ENCODE measurements at regions not wholly inside any gene's neighbourhood (a gene's known extent, or its start where the extent isn't known, plus 50 kb on each side); places are given as distances from the start of the nearest gene placed in this dataset.

- CTCF ChIA-PET (ENCODE audit: low intra/inter-chr PET ratio, low total read pairs): no interaction called here
- in situ Hi-C loops (cut with HindIII; ENCODE audit: extremely low pct_ligation_motif_present, low pct_unique_long_range_greater_than_20kb) (no loop called here), intact Hi-C loops (cut with micrococcal nuclease; ENCODE audit: unreplicated experiment) (no loop called here)
- Histone ChIP-seq H3K4me2 (ENCODE audit: low read depth, low read length) (no peak overlapping the region), H3K9ac (ENCODE audit: insufficient read depth, low read depth, low read length) (no peak overlapping the region), H3K4me1 (ENCODE audit: insufficient read depth, low read length) (no peaks in the 10 kb centered on the region), H3K27ac (ENCODE audit: extremely low read length, insufficient read depth, low read length) (no peak overlapping the region), H3K36me3 (replicated peaks in 1 of 2; ENCODE audit: control insufficient read depth in 1 of 2, insufficient read depth in 2 of 2, low read length in 2 of 2) (no peaks in the 10 kb centered on the region), H3K27me3 (ENCODE audit: control insufficient read depth in 1 of 2, insufficient read depth in 2 of 2, low read length in 2 of 2) (peaks cover 0 to 23% of the 10 kb centered on the region in 2 experiments; a peak in 3 of 5 replicates), H3K79me2 (ENCODE audit: insufficient read depth, low read length) (no peaks in the 10 kb centered on the region), H2AFZ (ENCODE audit: low read length) (no peak overlapping the region), H3K9me3 (ENCODE audit: low read length) (no peaks in the 10 kb centered on the region), H4K20me1 (ENCODE audit: insufficient read depth, low read length) (no peaks in the 10 kb centered on the region), H3K4me3 (replicated peaks in 1 of 3; ENCODE audit: insufficient read depth in 1 of 3, low read depth in 2 of 3, low read length in 3 of 3) (no peak overlapping the region)
- no TSS peak for BruUV-seq (replicated peaks)
- DNase-seq (ENCODE audit: low spot score): no peak
- TF ChIP-seq ZMAT3 (CRISPR knock-in tag; conservative IDR thresholded peaks at IDR 0.05): no peak
- TF ChIP-seq CREBL2 (CRISPR knock-in tag; IDR thresholded peaks at IDR 0.05; ENCODE audit: borderline replicate concordance): no peak
- TF ChIP-seq ZSCAN25 (CRISPR knock-in tag; IDR thresholded peaks at IDR 0.05): no peak
- no peak for TF ChIP-seq HOXD1 (CRISPR knock-in tag; IDR thresholded peaks at IDR 0.05)
- no peak for TF ChIP-seq ZNF83 (CRISPR knock-in tag; IDR thresholded peaks at IDR 0.05; ENCODE audit: borderline replicate concordance)
- TF ChIP-seq ZNF704 (CRISPR knock-in tag; IDR thresholded peaks at IDR 0.05; ENCODE audit: borderline replicate concordance): no peak
- TF ChIP-seq ZNF614 (CRISPR knock-in tag; IDR thresholded peaks at IDR 0.05; ENCODE audit: borderline replicate concordance): no peak
- no peak for TF ChIP-seq ATF1 (CRISPR knock-in tag; IDR thresholded peaks at IDR 0.05)
- TF ChIP-seq ZNF503 (CRISPR knock-in tag; IDR thresholded peaks at IDR 0.05): no peak
- no peak for TF ChIP-seq ZNF879 (CRISPR knock-in tag; IDR thresholded peaks at IDR 0.05)
- no peak for TF ChIP-seq BCL3 (CRISPR knock-in tag; IDR thresholded peaks at IDR 0.05)
- no peak for TF ChIP-seq KLF11 (CRISPR knock-in tag; IDR thresholded peaks at IDR 0.05)
- TF ChIP-seq RELA (CRISPR knock-in tag; IDR thresholded peaks at IDR 0.05): no peak
- TF ChIP-seq ZNF597 (CRISPR knock-in tag; IDR thresholded peaks at IDR 0.05): no peak
- no peak for TF ChIP-seq ZNF275 (CRISPR knock-in tag; IDR thresholded peaks at IDR 0.05; ENCODE audit: borderline replicate concordance)
- TF ChIP-seq PLRG1 (conservative IDR thresholded peaks at IDR 0.05): no peak
- POLR2A ChIA-PET: interaction anchor here (1.9 kb wide), 1 partner anchor 8 kb away, joined by 9 read pairs; no protein-coding TSS in a partner anchor
- no peak for ATAC-seq
- FAIRE-seq: no peak
Observed at GRCh38 chr12:53817021-53817389, 65.2 kb upstream of the CISTR start.

Data from HepG2 (cell line).